ENCODE measurements at regions not wholly inside any gene's neighbourhood (a gene's known extent, or its start where the extent isn't known, plus 50 kb on each side); places are given as distances from the start of the nearest gene placed in this dataset.

DNA sequence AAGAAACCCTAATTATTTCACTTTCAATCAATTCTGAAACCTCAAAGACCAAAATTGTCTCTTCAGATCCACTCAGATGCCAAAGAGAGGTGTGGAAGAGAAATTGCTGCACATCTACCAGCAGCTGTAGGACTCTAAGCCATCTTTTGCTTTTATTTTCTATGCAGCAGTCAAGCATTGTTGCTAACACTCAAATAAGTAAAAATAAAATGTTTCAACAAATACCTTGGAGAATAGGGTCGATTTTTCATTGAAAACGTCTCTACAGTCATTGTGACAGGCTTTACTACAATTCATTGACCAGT is 66.4 kb upstream of the CFAP20DC start:
- Mint-ChIP-seq H3K27ac (peak overlapping the region; percentile 17; the same call in 1 of the 2 replicates), H3K9me3 (no peaks in the 10 kb centered on the region), H3K4me3 (peak overlapping the region; percentile 84), H3K36me3 (ENCODE audit: low read depth) (no peaks in the 10 kb centered on the region), H3K4me1 (ENCODE audit: low read depth) (peaks cover 11% of the 10 kb centered on the region), H3K27me3 (ENCODE audit: insufficient read depth) (no peaks in the 10 kb centered on the region; the same call in 1 of the 2 replicates)
- TF ChIP-seq CTCF (IDR thresholded peaks at IDR 0.05), result no peak
- no peak for DNase-seq

GRCh38 chr3:59115364-59116232 is 65.8 kb upstream of the CFAP20DC start:
- Mint-ChIP-seq H3K27ac (peak overlapping the region; percentile 17; the same call in 1 of the 2 replicates), H3K9me3 (no peaks in the 10 kb centered on the region), H3K36me3 (ENCODE audit: low read depth) (no peaks in the 10 kb centered on the region), H3K4me3 (peak overlapping the region; percentile 84), H3K4me1 (ENCODE audit: low read depth) (peaks cover 11% of the 10 kb centered on the region), H3K27me3 (ENCODE audit: insufficient read depth) (no peaks in the 10 kb centered on the region; the same call in 1 of the 2 replicates)
- no peak for DNase-seq
- TF ChIP-seq CTCF (IDR thresholded peaks at IDR 0.05), result no peak

GRCh38 chr3:59107856-59108815 is 58.3 kb upstream of the CFAP20DC start:
- no peaks in the 10 kb centered on the region; the same call in 1 of the 2 replicates for H3K27me3 Mint-ChIP-seq (ENCODE audit: insufficient read depth)
- no peak overlapping the region for H3K4me3 Mint-ChIP-seq
- no peak for DNase-seq
- H3K27ac Mint-ChIP-seq, result no peak overlapping the region; the same call in 1 of the 2 replicates
- no peaks in the 10 kb centered on the region for H3K9me3 Mint-ChIP-seq
- no peak for TF ChIP-seq CTCF (IDR thresholded peaks at IDR 0.05)
- H3K4me1 Mint-ChIP-seq (ENCODE audit: low read depth), result peaks cover 12% of the 10 kb centered on the region
- H3K36me3 Mint-ChIP-seq (ENCODE audit: low read depth), result no peaks in the 10 kb centered on the region

DNA sequence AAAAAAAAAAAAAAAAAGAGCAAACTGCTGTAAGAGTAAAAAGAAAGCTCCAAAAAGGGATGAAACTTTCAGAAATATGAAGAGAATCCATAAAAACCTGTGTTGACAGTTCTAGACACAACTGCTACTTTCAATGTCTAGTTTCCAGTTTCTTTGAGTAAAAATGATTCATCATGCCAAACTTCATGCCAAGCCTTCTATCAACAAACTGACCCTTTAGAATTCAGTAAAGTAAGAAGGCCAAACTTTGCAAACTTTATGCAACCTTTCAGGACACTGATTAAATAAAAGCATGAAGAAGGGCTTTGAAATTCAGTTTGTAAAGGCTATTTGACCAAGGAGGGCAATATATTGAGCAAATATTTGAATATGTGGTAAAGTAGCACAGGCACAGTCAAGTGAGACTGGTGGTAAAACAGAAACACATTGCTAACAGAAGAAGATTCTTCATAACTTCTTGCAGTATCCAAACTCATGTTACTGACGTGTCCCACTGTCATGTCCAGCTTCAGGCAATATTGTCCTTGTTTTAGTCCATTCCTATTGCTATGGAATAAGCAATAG is 56.3 kb upstream of the CFAP20DC start:
- no peak for TF ChIP-seq CTCF (IDR thresholded peaks at IDR 0.05)
- Mint-ChIP-seq H3K36me3 (ENCODE audit: low read depth) (no peaks in the 10 kb centered on the region), H3K27ac (no peak overlapping the region), H3K4me3 (no peak overlapping the region), H3K27me3 (ENCODE audit: insufficient read depth) (no peaks in the 10 kb centered on the region; the same call in 1 of the 2 replicates), H3K9me3 (no peaks in the 10 kb centered on the region), H3K4me1 (ENCODE audit: low read depth) (peaks cover 24% of the 10 kb centered on the region)
- no peak for DNase-seq

GRCh38 chr3:59103552-59103951 is 53.7 kb upstream of the CFAP20DC start:
- TF ChIP-seq CTCF (IDR thresholded peaks at IDR 0.05), result no peak
- DNase-seq, result no peak
- Mint-ChIP-seq H3K36me3 (ENCODE audit: low read depth) (no peaks in the 10 kb centered on the region), H3K27me3 (ENCODE audit: insufficient read depth) (no peaks in the 10 kb centered on the region; the same call in 1 of the 2 replicates), H3K4me1 (ENCODE audit: low read depth) (peaks cover 25% of the 10 kb centered on the region), H3K27ac (no peak overlapping the region), H3K4me3 (no peak overlapping the region), H3K9me3 (no peaks in the 10 kb centered on the region)
